ENCODE measurements at regions not wholly inside any gene's neighbourhood (a gene's known extent, or its start where the extent isn't known, plus 50 kb on each side); places are given as distances from the start of the nearest gene placed in this dataset.
"Not testable (repeated sequence)": the region's sequence is repeated elsewhere in the genome, so short reads cannot be mapped to it uniquely, and the experiment has no call there.

DNA sequence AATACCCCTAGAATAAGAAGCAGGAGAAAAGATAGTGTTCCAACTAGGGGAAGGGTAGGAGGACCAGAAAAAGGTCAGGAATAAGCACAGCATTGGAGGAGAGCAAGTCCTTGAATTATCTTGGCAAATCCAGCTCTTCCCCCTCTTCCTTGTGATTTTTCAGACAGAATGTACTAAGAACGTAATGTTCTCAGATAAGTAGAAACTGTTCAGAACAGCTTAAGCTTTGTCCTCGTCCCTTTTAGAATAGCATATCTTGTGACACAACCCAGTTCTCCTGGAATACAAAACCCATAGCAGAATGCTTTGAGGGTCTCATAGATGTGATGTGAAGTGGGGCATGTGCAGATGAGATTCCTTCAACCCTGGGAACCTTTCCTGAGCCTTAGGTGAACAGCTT, 97.4 kb downstream of the EMB start:
- no peaks in the 10 kb centered on the region for H3K9me3 ChIP-seq
- no peaks in the 10 kb centered on the region for H3K27me3 ChIP-seq (replicated peaks; ENCODE audit: insufficient read depth)
- no peaks in the 10 kb centered on the region for H3K4me1 ChIP-seq (ENCODE audit: control insufficient read depth in 1 of 2, low read depth in 2 of 2)
- no peaks in the 10 kb centered on the region for H3K36me3 ChIP-seq
- H3K4me3 ChIP-seq: no peak overlapping the region
- H3K27ac ChIP-seq: no peak overlapping the region
- TF ChIP-seq, protein P1, sequence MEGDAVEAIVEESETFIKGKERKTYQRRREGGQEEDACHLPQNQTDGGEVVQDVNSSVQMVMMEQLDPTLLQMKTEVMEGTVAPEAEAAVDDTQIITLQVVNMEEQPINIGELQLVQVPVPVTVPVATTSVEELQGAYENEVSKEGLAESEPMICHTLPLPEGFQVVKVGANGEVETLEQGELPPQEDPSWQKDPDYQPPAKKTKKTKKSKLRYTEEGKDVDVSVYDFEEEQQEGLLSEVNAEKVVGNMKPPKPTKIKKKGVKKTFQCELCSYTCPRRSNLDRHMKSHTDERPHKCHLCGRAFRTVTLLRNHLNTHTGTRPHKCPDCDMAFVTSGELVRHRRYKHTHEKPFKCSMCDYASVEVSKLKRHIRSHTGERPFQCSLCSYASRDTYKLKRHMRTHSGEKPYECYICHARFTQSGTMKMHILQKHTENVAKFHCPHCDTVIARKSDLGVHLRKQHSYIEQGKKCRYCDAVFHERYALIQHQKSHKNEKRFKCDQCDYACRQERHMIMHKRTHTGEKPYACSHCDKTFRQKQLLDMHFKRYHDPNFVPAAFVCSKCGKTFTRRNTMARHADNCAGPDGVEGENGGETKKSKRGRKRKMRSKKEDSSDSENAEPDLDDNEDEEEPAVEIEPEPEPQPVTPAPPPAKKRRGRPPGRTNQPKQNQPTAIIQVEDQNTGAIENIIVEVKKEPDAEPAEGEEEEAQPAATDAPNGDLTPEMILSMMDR (IDR thresholded peaks at IDR 0.05): no peak
- no peak for ATAC-seq (ENCODE audit: insufficient number of reproducible peaks, low FRiP score, low read depth)
- no peak for DNase-seq (ENCODE audit: low spot score)

GRCh38 chr5:50340757-50341156, 100.3 kb downstream of the EMB start:
- Histone ChIP-seq H3K27me3 (replicated peaks; ENCODE audit: insufficient read depth) (no peaks in the 10 kb centered on the region), H3K27ac (no peak overlapping the region), H3K4me3 (no peak overlapping the region), H3K4me1 (ENCODE audit: control insufficient read depth in 1 of 2, low read depth in 2 of 2) (no peaks in the 10 kb centered on the region), H3K9me3 (no peaks in the 10 kb centered on the region), H3K36me3 (no peaks in the 10 kb centered on the region)
- ATAC-seq (ENCODE audit: insufficient number of reproducible peaks, low FRiP score, low read depth): no peak
- DNase-seq (ENCODE audit: low spot score): no peak
- TF ChIP-seq, protein P1 (IDR thresholded peaks at IDR 0.05): no peak

DNA sequence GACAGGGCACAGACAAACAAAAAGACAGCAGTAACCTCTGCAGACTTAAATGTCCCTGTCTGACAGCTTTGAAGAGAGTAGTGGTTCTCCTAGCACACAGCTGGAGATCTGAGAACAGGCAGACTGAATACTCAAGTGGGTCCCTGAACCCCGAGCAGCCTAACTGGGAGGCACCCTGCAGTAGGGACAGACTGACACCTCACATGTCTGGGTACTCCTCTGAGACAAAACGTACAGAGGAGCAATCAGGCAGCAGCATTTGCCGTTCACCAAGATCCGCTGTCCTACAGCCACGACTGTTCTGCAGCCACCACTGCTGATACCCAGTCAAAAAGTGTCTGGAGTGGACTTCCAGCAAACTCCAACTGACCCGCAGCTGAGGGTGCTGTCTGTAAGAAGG, 110.5 kb downstream of the EMB start:
- not testable (repeated sequence) for H3K36me3 ChIP-seq; ATAC-seq (ENCODE audit: insufficient number of reproducible peaks, low FRiP score, low read depth); H3K27me3 ChIP-seq (replicated peaks; ENCODE audit: insufficient read depth); H3K4me1 ChIP-seq (ENCODE audit: control insufficient read depth in 1 of 2, low read depth in 2 of 2); H3K4me3 ChIP-seq; H3K9me3 ChIP-seq; DNase-seq (ENCODE audit: low spot score); H3K27ac ChIP-seq

DNA sequence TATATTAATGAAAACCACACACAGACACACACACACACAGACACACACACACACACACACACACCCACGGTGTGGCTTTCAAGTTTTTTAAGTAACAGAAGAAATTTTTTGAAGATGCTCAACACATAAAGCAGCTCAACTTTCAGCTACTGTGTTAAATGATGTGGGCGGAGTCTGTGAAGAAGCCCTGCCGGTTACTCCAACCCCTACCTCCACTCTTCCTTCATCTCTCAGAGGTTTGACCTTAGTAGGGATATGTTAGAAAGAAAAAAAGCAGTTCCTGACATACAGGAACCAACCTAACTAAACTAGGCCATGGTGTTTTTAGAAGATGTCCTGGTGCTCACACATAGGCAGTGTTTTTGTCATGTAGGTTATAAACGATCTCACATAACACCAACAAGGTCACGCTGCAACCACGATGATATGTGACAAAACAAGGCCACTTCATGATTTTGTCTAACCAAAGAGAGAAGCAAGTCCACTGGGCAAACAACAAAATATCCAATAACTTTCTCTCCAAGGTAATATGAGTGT, 112.8 kb downstream of the EMB start:
- no peaks in the 10 kb centered on the region for H3K27me3 ChIP-seq (replicated peaks; ENCODE audit: insufficient read depth)
- no peaks in the 10 kb centered on the region for H3K36me3 ChIP-seq
- no peaks in the 10 kb centered on the region for H3K9me3 ChIP-seq
- DNase-seq (ENCODE audit: low spot score): no peak
- no peak for ATAC-seq (ENCODE audit: insufficient number of reproducible peaks, low FRiP score, low read depth)
- no peak overlapping the region for H3K4me3 ChIP-seq
- TF ChIP-seq, protein P1 (IDR thresholded peaks at IDR 0.05): no peak
- H3K4me1 ChIP-seq (ENCODE audit: control insufficient read depth in 1 of 2, low read depth in 2 of 2): no peaks in the 10 kb centered on the region
- no peak overlapping the region for H3K27ac ChIP-seq

DNA sequence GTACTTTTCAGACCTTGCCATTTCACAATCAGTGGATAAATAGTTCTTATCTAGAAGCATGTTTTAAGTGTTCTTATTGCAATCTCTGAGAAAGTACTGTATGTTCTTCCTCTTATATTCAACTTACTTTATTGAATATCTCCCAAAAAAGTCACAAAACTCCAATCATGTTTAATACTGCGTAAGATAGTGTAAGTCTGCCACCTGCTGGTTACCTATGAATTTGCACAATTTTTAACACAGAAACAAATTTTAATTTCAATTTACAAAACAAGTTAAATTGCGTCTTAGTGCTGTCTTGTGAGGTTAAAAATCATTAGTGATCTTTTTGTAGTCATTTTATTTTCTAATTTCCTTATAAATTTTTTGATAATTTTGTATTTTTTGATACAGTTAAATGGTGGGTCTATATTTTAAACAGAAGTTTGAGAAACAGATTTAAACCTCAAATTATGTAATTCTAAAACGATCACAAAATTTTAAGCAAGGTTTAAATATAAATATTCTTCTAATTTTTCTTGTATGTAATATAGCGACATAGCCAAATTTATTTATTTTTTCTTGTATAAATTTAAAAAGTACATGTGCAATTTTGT, 115.8 kb downstream of the EMB start:
- TF ChIP-seq, protein P1 (IDR thresholded peaks at IDR 0.05): peak; percentile 52
- Histone ChIP-seq H3K27me3 (replicated peaks; ENCODE audit: insufficient read depth) (no peaks in the 10 kb centered on the region), H3K4me1 (ENCODE audit: control insufficient read depth in 1 of 2, low read depth in 2 of 2) (no peaks in the 10 kb centered on the region), H3K36me3 (no peaks in the 10 kb centered on the region), H3K4me3 (no peak overlapping the region), H3K9me3 (no peaks in the 10 kb centered on the region), H3K27ac (no peak overlapping the region)
- DNase-seq (ENCODE audit: low spot score) (no peak), ATAC-seq (ENCODE audit: insufficient number of reproducible peaks, low FRiP score, low read depth) (no peak)

Measured in thoracic aorta (tissue), 2 donors.